ENCODE measurements at regions not wholly inside any gene's neighbourhood (a gene's known extent, or its start where the extent isn't known, plus 50 kb on each side); places are given as distances from the start of the nearest gene placed in this dataset.

DNA sequence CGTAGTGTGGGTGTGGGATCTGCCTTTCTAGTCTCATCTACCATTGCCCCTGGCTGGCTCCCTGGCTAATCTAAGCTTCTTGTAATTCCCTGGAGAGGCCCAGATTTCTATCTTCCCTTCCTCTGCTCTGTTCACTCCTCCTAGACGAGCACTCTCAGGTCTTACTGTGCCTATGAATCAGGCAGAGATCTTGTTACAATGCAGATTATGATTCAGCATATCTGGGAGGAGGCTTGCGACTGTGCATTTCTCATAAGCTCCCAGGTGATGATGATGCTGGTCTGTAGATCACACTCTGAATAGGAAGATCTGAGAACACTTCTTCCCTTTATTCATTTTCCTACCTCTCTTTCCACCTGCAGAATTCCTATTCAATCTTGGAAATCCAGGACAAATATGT lies 200.1 kb downstream of the CBLN1 start:
- no peak for TF ChIP-seq RAD21 (IDR thresholded peaks at IDR 0.05; ENCODE audit: low read length)
- H3K9ac ChIP-seq: no peak overlapping the region
- H3K27ac ChIP-seq (ENCODE audit: low read depth in 2 of 2, low read length in 1 of 2): no peak overlapping the region
- WGBS (ENCODE audit: low lambda C conversion rate): 13% methylated on average over 3 of the region's 3 CpGs
- no peak overlapping the region for H3K4me2 ChIP-seq
- H3K27me3 ChIP-seq (ENCODE audit: insufficient read depth): no peaks in the 10 kb centered on the region
- CTCF ChIA-PET: no interaction called here
- H4K20me1 ChIP-seq (ENCODE audit: insufficient read depth): no peaks in the 10 kb centered on the region
- H3K4me1 ChIP-seq (ENCODE audit: control insufficient read depth in 1 of 2, insufficient read depth in 2 of 2, low read depth in 1 of 2, low read length in 1 of 2): no peaks in the 10 kb centered on the region
- H3K4me3 ChIP-seq (ENCODE audit: low read depth in 2 of 2, low read length in 1 of 2): no peak overlapping the region
- H3K36me3 ChIP-seq (replicated peaks in 1 of 2; ENCODE audit: control insufficient read depth in 1 of 2, insufficient read depth in 2 of 2, low read length in 1 of 2): no peaks in the 10 kb centered on the region
- H3K9me2 ChIP-seq: no peaks in the 10 kb centered on the region
- no peak overlapping the region for H2AFZ ChIP-seq (ENCODE audit: low read depth)
- POLR2A ChIA-PET: no interaction called here
- no peaks in the 10 kb centered on the region for H3F3A ChIP-seq (replicated peaks; ENCODE audit: insufficient read depth)
- no peak for DNase-seq
- no peaks in the 10 kb centered on the region for H3K9me3 ChIP-seq
- no peaks in the 10 kb centered on the region for H3K79me2 ChIP-seq (ENCODE audit: insufficient read depth)

DNA sequence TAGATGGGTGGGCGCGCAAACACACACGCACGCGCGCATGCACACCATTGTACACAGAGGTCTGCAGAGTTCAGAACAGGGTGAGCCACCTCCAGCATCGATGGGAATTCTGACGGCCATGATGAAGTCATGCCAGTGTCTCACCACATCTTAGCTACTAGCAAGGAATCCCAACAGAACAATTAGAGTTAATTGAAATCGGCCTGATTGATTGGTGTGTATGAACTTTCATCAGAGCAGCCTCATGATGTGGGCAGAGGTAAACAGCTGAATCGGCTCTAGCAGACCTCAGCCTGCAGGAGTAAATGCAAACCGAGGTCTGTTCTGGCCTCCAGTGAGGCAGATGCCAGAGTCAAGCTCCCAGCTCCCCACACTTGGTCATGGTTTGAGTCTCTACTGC lies 200.6 kb downstream of the CBLN1 start:
- DNase-seq: no peak
- 66% methylated on average over 11 of the region's 11 CpGs for WGBS (ENCODE audit: low lambda C conversion rate)
- TF ChIP-seq YY1 (IDR thresholded peaks at IDR 0.05; ENCODE audit: low read depth) (no peak), TEAD4 (IDR thresholded peaks at IDR 0.05; ENCODE audit: borderline replicate concordance, insufficient read depth) (no peak), GABPA (IDR thresholded peaks at IDR 0.05; ENCODE audit: low read depth) (no peak), FOXM1 (IDR thresholded peaks at IDR 0.05; ENCODE audit: low read depth) (no peak), RCOR1 (IDR thresholded peaks at IDR 0.05; ENCODE audit: low read length) (no peak), ELF1 (IDR thresholded peaks at IDR 0.05) (no peak)
- TF ChIP-seq, protein P1, sequence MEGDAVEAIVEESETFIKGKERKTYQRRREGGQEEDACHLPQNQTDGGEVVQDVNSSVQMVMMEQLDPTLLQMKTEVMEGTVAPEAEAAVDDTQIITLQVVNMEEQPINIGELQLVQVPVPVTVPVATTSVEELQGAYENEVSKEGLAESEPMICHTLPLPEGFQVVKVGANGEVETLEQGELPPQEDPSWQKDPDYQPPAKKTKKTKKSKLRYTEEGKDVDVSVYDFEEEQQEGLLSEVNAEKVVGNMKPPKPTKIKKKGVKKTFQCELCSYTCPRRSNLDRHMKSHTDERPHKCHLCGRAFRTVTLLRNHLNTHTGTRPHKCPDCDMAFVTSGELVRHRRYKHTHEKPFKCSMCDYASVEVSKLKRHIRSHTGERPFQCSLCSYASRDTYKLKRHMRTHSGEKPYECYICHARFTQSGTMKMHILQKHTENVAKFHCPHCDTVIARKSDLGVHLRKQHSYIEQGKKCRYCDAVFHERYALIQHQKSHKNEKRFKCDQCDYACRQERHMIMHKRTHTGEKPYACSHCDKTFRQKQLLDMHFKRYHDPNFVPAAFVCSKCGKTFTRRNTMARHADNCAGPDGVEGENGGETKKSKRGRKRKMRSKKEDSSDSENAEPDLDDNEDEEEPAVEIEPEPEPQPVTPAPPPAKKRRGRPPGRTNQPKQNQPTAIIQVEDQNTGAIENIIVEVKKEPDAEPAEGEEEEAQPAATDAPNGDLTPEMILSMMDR (IDR thresholded peaks at IDR 0.05): no peak

DNA sequence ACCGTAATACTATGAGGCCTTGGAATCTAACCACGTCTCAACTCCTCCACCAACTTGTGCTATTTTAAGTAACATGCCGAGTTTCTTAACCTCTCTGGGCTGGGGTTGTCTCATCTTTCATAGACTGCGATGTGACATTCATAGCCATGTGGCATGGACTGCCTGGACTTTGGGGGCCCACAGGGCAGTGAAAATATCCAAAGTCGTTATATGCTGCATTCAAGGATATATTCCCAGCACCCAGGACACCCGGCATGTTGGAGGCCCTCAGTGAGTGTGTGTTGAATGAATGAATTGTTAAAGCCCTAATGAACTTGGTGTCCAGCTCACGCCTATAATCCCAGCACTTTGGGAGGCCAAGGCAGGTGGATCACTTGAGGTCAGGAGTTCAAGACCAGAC lies 203.1 kb downstream of the CBLN1 start:
- DNase-seq: no peak
- no peaks in the 10 kb centered on the region for H3F3A ChIP-seq (replicated peaks; ENCODE audit: insufficient read depth)
- H4K20me1 ChIP-seq (ENCODE audit: insufficient read depth): no peaks in the 10 kb centered on the region
- no peaks in the 10 kb centered on the region for H3K27me3 ChIP-seq (ENCODE audit: insufficient read depth)
- H2AFZ ChIP-seq (ENCODE audit: low read depth): no peak overlapping the region
- no peaks in the 10 kb centered on the region for H3K79me2 ChIP-seq (ENCODE audit: insufficient read depth)
- no peak overlapping the region for H3K4me3 ChIP-seq (ENCODE audit: low read depth in 2 of 2, low read length in 1 of 2)
- no peaks in the 10 kb centered on the region for H3K36me3 ChIP-seq (replicated peaks in 1 of 2; ENCODE audit: control insufficient read depth in 1 of 2, insufficient read depth in 2 of 2, low read length in 1 of 2)
- H3K4me2 ChIP-seq: no peak overlapping the region
- H3K27ac ChIP-seq (ENCODE audit: low read depth in 2 of 2, low read length in 1 of 2): no peak overlapping the region
- TF ChIP-seq, protein P2, sequence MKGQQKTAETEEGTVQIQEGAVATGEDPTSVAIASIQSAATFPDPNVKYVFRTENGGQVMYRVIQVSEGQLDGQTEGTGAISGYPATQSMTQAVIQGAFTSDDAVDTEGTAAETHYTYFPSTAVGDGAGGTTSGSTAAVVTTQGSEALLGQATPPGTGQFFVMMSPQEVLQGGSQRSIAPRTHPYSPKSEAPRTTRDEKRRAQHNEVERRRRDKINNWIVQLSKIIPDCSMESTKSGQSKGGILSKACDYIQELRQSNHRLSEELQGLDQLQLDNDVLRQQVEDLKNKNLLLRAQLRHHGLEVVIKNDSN (IDR thresholded peaks at IDR 0.05; ENCODE audit: borderline replicate concordance, low read depth): no peak
- TF ChIP-seq JUND (IDR thresholded peaks at IDR 0.05) (no peak), CHD2 (IDR thresholded peaks at IDR 0.05; ENCODE audit: low read length, partially characterized antibody) (no peak), MXI1 (IDR thresholded peaks at IDR 0.05; ENCODE audit: low read depth, low read length) (no peak)
- TF ChIP-seq, protein P3, sequence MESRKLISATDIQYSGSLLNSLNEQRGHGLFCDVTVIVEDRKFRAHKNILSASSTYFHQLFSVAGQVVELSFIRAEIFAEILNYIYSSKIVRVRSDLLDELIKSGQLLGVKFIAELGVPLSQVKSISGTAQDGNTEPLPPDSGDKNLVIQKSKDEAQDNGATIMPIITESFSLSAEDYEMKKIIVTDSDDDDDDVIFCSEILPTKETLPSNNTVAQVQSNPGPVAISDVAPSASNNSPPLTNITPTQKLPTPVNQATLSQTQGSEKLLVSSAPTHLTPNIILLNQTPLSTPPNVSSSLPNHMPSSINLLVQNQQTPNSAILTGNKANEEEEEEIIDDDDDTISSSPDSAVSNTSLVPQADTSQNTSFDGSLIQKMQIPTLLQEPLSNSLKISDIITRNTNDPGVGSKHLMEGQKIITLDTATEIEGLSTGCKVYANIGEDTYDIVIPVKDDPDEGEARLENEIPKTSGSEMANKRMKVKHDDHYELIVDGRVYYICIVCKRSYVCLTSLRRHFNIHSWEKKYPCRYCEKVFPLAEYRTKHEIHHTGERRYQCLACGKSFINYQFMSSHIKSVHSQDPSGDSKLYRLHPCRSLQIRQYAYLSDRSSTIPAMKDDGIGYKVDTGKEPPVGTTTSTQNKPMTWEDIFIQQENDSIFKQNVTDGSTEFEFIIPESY (IDR thresholded peaks at IDR 0.05; ENCODE audit: borderline replicate concordance, low read depth): no peak
- TF ChIP-seq, protein P4, sequence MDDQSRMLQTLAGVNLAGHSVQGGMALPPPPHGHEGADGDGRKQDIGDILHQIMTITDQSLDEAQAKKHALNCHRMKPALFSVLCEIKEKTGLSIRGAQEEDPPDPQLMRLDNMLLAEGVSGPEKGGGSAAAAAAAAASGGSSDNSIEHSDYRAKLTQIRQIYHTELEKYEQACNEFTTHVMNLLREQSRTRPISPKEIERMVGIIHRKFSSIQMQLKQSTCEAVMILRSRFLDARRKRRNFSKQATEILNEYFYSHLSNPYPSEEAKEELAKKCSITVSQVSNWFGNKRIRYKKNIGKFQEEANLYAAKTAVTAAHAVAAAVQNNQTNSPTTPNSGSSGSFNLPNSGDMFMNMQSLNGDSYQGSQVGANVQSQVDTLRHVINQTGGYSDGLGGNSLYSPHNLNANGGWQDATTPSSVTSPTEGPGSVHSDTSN (IDR thresholded peaks at IDR 0.05): no peak
- ChIA-PET POLR2A (no interaction called here), CTCF (no interaction called here)
- H3K9me2 ChIP-seq: no peaks in the 10 kb centered on the region
- no peak overlapping the region for H3K9ac ChIP-seq
- WGBS (ENCODE audit: low lambda C conversion rate): 11% methylated on average over 7 of the region's 7 CpGs
- H3K4me1 ChIP-seq (ENCODE audit: control insufficient read depth in 1 of 2, insufficient read depth in 2 of 2, low read depth in 1 of 2, low read length in 1 of 2): no peaks in the 10 kb centered on the region
- no peaks in the 10 kb centered on the region for H3K9me3 ChIP-seq

More for the DNA sequence above, 200.6 kb downstream of the CBLN1 start:
- no peaks in the 10 kb centered on the region for H3K9me2 ChIP-seq
- H3K9ac ChIP-seq: no peak overlapping the region
- H3K36me3 ChIP-seq (replicated peaks in 1 of 2; ENCODE audit: control insufficient read depth in 1 of 2, insufficient read depth in 2 of 2, low read length in 1 of 2): no peaks in the 10 kb centered on the region
- H3K9me3 ChIP-seq: no peaks in the 10 kb centered on the region
- CTCF ChIA-PET: no interaction called here
- no peaks in the 10 kb centered on the region for H3K4me1 ChIP-seq (ENCODE audit: control insufficient read depth in 1 of 2, insufficient read depth in 2 of 2, low read depth in 1 of 2, low read length in 1 of 2)
- no peak overlapping the region for H3K4me2 ChIP-seq
- POLR2A ChIA-PET: no interaction called here
- no peak overlapping the region for H3K27ac ChIP-seq (ENCODE audit: low read depth in 2 of 2, low read length in 1 of 2)
- H3K4me3 ChIP-seq (ENCODE audit: low read depth in 2 of 2, low read length in 1 of 2): no peak overlapping the region
- H4K20me1 ChIP-seq (ENCODE audit: insufficient read depth): no peaks in the 10 kb centered on the region
- H3F3A ChIP-seq (replicated peaks; ENCODE audit: insufficient read depth): no peaks in the 10 kb centered on the region
- H3K27me3 ChIP-seq (ENCODE audit: insufficient read depth): no peaks in the 10 kb centered on the region
- H3K79me2 ChIP-seq (ENCODE audit: insufficient read depth): no peaks in the 10 kb centered on the region
- H2AFZ ChIP-seq (ENCODE audit: low read depth): no peak overlapping the region
